ELR (cell line): ENCODE measurements at regions not wholly inside any gene's neighbourhood (a gene's known extent, or its start where the extent isn't known, plus 50 kb on each side); places are given as distances from the start of the nearest gene placed in this dataset.
"Not testable (repeated sequence)": the region's sequence is repeated elsewhere in the genome, so short reads cannot be mapped to it uniquely, and the experiment has no call there.

Experiments
- DNase-seq: peaks from one replicate; pipeline ENCODE4 v3.0.0-alpha.2; 2015; ENCODE audit warnings: low read depth

- DNase-seq: no peak
Observed at GRCh38 chr9:82911996-82912395, 150.9 kb downstream of the RASEF start.

- DNase-seq: peak; percentile 2
Observed at GRCh38 chr9:82912645-82913044, 150.3 kb downstream of the RASEF start.

DNA sequence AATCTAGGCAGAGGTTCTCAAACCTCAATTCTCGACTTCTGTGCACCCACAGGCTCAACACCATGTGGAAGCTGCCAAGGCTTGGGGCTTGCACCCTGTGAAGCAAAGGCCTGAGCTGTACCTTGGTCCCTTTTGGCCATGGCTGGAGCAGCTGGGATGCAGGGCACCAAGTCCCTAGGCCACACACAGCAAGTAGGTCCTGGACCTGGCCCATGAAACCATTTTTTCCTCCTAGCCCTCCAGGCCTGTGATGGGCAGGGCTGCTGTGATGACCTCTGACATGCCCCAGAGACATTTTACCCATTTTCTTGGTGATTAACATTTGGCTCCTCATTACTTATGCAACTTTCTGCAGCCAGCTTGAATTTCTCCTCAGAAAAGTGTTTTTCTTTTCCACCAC lies 146.7 kb downstream of the RASEF start:
- not testable (repeated sequence) for DNase-seq

- no peak for DNase-seq
Observed at GRCh38 chr9:82920154-82920553, 142.8 kb downstream of the RASEF start.

DNA sequence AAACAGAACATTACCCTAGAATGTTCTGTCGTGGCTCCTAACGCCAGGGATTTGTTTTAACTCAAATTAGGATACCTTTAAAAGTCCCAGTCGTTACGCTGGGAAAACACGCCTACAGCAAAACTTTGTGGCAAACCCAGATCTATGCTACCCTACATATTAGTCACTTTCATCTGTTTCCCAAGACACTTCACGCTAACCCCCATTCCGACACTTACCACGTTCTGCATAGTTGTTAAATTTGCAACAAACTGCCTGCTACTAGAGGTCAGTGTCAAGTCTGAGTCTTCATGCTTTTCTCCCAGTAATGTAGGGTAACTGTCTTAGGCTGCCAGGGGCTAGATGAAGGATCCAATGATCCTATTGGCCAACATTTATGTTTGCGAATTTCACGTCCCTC lies 140.3 kb downstream of the RASEF start:
- no peak for DNase-seq

DNA sequence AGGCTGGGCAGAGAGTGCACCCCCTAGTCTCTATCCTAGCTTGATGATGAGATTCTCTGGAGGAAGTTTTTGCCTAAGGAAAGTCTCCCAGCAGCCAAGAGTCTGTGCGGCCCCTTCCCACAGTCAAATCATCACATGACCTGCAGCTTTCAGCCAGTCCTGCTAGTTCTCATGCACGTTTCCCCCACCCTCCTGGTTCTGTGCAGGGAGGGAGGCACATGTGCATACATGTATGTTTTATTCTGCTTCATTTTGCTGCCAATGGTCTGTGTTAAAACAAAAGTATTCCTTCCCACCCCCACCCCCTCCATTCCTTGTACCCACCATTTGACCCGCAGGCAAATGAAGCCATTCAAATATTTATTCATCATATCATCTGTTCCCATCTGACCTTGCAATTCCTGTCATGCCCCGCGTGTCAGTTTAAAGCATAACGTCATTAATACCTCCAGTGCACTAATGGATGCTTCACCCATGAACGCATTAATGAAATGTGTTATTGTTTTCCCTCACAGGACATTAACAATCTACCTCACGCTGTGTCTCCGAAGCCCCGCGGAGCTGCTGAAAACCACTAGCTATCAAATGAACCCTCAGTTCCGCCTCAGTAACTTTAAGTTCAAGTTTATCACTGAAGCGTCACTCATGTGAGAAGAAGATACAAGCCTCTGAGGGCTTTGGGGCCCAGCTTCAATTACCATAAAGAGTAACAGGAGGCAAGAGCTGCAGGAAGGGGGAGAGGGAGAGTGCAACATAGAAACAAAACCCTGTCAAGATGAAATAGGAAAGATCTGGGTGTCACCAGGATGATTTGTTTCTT lies 139.6 kb downstream of the RASEF start:
- DNase-seq: no peak

DNA sequence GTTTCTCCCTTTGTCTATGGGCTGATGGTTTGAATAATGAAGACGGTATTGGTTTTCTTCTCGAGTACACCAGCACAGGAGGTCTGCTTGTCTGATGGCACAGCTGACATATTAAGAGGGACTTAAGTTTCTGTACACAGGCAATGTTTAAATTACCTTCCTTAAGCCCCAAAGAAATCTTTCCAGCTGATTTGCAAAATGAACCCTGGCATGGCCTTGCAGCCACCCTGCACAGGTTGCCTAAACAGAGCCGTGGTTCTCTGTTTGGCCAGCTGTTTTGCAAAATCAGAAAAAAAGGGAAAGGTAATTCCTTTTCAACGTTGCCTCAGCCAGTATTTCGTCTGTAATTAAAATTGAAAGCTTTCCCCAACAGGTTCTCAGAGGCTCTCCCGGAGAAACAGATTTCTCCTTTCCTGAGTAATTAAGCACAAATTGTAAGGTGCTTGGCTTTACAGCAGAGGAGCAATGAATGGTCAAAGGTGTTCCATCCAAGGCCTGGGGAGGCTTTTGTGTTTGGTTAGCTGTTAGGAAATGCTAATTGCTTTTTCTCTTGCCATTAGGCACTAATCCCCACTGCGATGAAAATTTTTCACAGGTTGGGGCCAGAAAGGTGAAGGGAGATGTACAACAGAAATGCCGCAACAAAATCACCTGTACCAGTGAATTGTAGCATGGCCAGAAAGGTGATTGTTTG lies 138.9 kb downstream of the RASEF start:
- no peak for DNase-seq
